Amygdala (tissue), 56 donors: ENCODE measurements at regions not wholly inside any gene's neighbourhood (a gene's known extent, or its start where the extent isn't known, plus 50 kb on each side); places are given as distances from the start of the nearest gene placed in this dataset.
"Not testable (repeated sequence)": the region's sequence is repeated elsewhere in the genome, so short reads cannot be mapped to it uniquely, and the experiment has no call there.

Source experiments
- DNase-seq, 56 donors: peaks; one replicate each; lab custom pipeline; 2025; lab: John Stamatoyannopoulos, UW

- DNase-seq = no peak
These were observed 364.8 kb downstream of the RPS6KC1 start for GRCh38 chr1:213415691-213416380.

GRCh38 chr1:213416461-213417224 lies 365.6 kb downstream of the RPS6KC1 start:
- DNase-seq = no peak

DNA sequence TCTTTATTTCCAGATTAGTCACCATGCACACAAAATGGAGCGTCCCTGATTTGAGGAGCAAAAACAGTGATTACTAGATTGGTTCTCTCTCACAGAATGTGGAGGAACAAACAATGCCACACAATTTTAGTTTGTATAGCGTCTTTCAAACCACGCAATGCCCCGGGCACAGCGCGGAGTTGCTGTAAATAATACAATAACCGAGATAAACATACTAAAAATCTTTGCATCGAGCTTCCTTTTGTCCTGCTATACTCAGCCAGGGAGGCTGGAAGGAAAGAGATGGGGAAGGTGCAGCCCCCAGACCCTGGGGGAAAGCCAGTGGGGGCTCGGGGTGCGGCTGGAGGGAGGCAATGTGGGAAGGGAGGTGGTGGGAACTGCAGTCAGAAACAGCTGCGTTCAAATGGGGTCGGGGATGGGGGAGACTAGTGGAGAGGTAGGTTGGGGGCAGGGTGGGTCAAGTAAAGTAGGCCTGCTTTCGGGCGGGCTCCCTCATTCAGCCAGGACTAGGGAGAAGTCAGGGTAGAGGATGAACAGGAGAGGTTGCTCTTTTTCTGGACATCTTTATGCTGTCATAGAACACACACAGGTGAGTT lies 366.3 kb downstream of the RPS6KC1 start:
- no peak for DNase-seq

DNA sequence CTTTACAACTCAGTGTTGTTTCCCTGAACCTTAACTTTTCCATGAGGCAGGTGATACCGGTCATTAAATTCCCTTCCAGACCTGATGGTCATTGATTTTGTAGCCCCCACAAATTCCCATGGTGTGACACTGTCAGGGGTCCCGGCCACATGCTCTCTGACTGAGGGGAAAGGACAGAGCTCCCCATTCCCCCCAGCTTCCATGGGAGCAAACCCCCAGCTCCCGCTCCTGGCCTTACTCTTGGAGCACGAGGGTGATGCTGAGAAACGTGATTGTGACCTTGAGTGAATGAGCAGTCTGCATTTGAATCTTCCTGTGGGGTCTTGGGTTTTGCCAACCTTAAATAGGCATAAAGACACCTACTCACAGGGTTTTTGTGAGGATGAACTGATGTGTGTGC lies 366.8 kb downstream of the RPS6KC1 start:
- DNase-seq = no peak

GRCh38 chr1:213418268-213419071 lies 367.4 kb downstream of the RPS6KC1 start:
- DNase-seq = peak in 1 of 56 donors; percentile 16

DNA sequence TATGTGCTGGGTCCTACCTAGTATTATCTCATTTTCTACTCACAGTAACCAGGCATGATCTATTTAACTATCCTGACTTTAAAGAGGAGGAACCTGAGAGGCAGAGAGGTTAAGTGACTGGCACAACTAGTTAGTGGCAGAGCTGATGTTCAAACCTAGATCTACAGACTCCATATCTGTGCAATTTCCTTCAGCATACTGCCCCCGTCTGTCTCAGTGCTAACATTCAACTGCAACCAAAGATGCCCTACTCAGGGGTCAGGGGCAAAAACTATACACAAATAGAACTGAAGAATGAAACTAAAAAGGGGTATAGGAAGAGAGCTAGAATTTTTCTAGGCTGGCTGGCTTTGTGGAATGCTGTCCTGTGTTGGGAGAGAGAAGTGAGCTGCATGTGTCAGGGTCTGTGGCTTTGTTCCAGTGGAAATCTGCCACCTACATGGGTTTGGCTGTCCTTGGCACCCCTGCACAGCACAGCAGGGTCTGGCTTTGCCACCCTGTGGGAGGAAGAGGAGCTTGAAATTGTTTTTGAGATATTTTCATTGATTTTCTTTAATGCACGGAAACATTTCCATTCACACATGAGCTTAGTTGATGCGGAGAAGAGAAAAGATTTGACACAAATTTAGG lies 368.5 kb downstream of the RPS6KC1 start:
- no peak for DNase-seq

GRCh38 chr1:213421178-213421577 lies 370.1 kb downstream of the RPS6KC1 start:
- DNase-seq = not testable (repeated sequence)

GRCh38 chr1:213423041-213423440 lies 372.0 kb downstream of the RPS6KC1 start:
- no peak for DNase-seq

- DNase-seq = no peak
These were observed 372.6 kb downstream of the RPS6KC1 start for GRCh38 chr1:213423605-213424004.

DNA sequence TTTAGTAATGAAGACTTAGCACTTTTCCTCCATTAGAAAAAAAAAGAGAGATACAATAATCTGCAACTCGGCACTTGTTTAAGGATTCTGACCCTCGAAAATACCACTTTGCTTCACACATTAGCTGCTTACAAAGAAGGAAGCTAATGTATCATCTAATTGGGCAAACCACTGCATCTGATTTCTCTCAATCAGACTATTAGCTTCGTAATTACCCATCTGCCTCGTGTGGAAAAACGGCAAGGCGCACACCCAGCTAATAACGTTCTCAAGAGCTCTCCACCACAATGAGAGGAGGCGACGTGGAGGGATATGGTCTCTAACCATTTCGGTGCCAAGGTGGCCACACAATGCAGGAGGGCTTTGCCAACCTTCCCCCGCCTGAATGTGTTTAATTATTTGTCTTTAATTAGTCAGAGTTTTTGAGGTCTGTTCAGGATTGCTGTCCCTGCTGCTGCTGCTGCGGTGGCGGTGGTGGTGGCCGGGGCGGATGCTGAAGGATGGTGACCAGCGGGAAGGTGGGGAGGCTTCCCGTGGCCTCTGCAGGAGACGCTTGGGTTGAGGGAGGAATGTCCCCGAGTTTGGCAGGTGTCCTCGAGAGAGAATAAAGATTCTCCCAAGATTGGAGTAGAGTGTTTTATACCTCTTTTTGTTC lies 374.5 kb downstream of the RPS6KC1 start:
- DNase-seq = no peak

DNA sequence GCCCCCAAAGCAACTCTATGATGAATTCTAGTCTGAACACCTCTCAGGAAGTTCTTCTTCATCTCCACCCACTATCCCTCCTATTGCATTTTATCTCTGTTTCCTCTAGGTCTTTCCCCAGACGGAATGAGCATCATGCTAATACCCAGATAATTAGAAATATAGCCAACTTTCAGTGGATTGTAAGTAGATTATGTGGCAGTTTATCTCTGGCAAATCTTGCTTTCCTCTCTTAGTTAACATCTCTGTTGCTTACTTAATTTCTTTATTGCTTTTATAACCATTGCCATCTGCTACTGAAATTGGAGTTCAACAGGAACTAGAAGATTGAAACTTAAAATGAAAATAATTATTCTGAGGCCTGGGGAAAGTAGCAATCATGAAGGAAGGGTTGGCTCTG lies 378.6 kb downstream of the RPS6KC1 start:
- no peak for DNase-seq

GRCh38 chr1:213435715-213436114 lies 384.7 kb downstream of the RPS6KC1 start:
- no peak for DNase-seq

DNA sequence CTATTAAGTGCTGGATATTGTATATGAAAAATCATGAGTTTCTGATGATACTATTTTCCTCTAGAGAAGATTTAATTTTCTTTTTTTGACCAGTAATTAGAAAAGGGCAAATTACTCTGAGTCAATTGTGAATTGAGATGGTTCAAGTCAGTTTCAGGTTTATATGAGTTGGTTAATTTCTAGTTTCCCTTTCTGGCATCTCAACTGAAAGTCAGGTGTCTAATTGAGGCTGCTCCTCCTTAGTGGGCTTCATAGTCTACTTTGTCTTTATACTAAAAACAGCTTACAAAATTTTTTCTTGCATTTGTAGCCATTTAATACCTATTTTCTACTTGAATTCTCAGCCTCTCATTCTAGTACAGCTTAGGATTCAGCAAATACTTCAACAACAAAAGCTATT lies 387.3 kb downstream of the RPS6KC1 start:
- DNase-seq = no peak

DNA sequence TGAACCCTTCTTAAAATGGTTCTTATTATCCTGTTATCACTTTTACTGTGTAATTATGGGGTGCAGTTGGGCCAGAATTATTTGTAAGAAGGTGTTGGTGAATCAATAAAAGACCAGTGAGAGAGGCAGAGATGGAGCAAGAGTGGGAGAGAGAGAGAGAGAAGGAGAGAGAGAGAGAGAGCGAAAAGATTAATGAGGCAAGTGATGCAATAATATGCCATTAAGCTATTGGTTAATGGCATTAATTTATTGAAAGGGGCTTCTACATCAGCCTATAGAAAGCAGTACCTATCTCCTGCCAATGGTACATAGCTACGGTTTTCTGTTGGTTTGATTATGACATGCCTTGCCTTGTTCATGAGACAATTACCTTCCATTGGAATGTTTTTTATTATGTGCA lies 388.7 kb downstream of the RPS6KC1 start:
- no peak for DNase-seq

GRCh38 chr1:213440766-213441165 lies 389.7 kb downstream of the RPS6KC1 start:
- no peak for DNase-seq

- no peak for DNase-seq
These were observed 392.4 kb downstream of the RPS6KC1 start for GRCh38 chr1:213443415-213443814.

DNA sequence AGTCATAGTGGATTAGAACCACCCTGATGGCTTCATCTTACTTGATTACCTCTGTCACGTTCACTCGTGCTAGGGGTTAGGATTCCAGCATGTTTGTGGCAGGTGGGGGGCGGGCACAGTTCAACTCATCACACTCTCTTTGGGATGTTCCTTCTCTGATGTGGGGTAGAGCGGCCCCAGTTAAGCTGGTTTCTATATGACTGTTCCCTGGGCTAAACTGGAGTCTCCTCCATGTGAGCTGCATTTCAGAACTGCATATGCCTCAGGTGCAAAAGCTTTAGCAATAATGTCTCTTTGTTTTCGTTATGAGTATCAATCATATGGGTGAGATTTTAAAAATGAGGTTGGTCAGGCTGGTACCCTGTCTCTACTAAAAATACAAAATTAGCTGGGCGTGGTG lies 393.2 kb downstream of the RPS6KC1 start:
- DNase-seq = no peak

- DNase-seq = no peak
These were observed 395.5 kb downstream of the RPS6KC1 start for GRCh38 chr1:213446496-213446895.

DNA sequence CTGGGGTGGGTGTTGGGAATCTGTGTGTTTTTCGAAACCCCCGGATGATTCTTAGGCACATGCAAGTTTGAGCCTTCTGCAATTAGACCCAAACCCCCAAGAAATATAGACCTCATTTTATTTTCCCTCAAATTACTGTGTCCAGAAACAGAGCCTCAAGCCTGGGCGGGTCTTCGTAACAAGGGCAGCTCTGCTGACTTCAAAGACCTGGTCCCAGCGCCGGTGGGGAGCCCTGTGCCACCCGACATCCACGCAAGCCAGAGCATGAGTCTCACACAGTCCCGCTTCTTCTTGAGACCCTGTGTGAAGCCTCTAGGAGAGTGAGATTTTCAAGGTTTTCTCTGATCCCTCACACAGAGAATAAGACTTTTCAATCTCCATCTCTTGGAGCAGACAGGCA lies 397.3 kb downstream of the RPS6KC1 start:
- DNase-seq = no peak

- no peak for DNase-seq
These were observed 397.7 kb downstream of the RPS6KC1 start for GRCh38 chr1:213448776-213449175.
